DOHH2 (cell line): ENCODE measurements at regions not wholly inside any gene's neighbourhood (a gene's known extent, or its start where the extent isn't known, plus 50 kb on each side); places are given as distances from the start of the nearest gene placed in this dataset.
"Not testable (repeated sequence)": the region's sequence is repeated elsewhere in the genome, so short reads cannot be mapped to it uniquely, and the experiment has no call there.

Experiments
- CTCF ChIP-seq: fragments of 200-600 bp; sonication (generic); IDR thresholded peaks from one replicate; pipeline ENCODE4 v1.5.1; 2014; ENCODE audit warnings: antibody characterized with exemption, mild to moderate bottlenecking, low read depth, low read length; ENCODE audit not compliant: poor library complexity, severe bottlenecking
- EZH2phosphoT487 ChIP-seq: fragments of 200-600 bp; sonication (generic); IDR thresholded peaks from 2 replicates; pipeline ENCODE4 v1.6.1; 2017; ENCODE audit warnings: borderline replicate concordance, mild to moderate bottlenecking, antibody characterized with exemption, low read length, moderate library complexity, mixed read lengths

- TF ChIP-seq CTCF, EZH2phosphoT487: not testable (repeated sequence)
These were observed 64.4 kb upstream of the NOTCH2NLA start for GRCh38 chr1:146292940-146293936.
